Stimulated activated CD8-positive, alpha-beta memory T cell treated with anti-CD3 and anti-CD28 coated beads, Interleukin-7, amount 100 ng/mL, for 48 hours (primary cell): ENCODE measurements at regions not wholly inside any gene's neighbourhood (a gene's known extent, or its start where the extent isn't known, plus 50 kb on each side); places are given as distances from the start of the nearest gene placed in this dataset.
A peak's percentile ranks its signal among the peaks of the same experiment; 100 is the strongest.

Source experiments
- DNase-seq, 2 donors: peaks; one replicate each; pipeline ENCODE4 v3.0.0-alpha.2; 2020; ENCODE audit warnings: low read depth in 1 of 2; ENCODE audit errors: extremely low read depth in 1 of 2

DNA sequence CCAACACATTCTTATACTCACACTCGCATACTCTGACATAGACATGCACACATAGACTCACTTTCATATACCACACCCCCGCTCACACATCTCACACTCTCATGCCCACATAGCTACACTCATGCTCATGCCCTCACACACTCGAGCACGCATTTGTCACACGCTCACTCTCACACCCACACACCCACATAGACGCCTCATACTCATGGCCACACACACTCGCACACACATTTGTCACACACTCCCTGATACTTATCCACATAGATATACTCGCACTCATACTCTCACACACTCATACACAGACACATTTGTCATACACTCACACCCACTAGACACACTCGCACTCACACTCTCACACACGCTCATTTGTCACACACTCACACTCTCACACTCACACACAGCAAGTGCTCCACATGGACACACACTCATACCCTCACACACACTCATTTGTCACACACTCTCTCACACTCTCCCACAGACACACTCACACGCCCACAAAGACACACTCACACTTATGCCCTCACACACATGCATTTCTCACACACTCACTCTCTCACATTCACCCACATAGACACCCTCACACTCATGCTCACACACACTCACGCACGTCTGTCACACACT lies 50.9 kb downstream of the TNP1 start:
- DNase-seq: no peak

DNA sequence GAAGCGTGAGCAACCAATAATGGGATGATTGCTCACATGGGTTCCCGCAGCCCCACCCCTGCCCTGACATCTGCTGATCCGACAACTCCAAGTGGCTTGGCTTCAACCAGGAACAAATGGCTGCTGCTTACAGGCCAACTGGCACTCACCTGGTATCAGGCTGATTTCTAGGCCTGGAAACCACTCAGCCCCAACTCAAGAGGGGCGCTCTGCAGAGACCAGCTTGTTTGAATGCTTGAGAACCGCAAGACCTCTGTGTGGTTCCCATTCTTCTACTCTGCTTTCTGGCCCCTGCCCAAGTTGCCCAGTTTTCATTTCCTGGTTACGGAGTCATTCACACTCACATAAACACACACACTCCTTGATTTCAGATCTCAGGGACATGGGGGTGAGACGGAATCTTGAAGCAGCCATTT lies 52.0 kb downstream of the TNP1 start:
- no peak for DNase-seq

DNA sequence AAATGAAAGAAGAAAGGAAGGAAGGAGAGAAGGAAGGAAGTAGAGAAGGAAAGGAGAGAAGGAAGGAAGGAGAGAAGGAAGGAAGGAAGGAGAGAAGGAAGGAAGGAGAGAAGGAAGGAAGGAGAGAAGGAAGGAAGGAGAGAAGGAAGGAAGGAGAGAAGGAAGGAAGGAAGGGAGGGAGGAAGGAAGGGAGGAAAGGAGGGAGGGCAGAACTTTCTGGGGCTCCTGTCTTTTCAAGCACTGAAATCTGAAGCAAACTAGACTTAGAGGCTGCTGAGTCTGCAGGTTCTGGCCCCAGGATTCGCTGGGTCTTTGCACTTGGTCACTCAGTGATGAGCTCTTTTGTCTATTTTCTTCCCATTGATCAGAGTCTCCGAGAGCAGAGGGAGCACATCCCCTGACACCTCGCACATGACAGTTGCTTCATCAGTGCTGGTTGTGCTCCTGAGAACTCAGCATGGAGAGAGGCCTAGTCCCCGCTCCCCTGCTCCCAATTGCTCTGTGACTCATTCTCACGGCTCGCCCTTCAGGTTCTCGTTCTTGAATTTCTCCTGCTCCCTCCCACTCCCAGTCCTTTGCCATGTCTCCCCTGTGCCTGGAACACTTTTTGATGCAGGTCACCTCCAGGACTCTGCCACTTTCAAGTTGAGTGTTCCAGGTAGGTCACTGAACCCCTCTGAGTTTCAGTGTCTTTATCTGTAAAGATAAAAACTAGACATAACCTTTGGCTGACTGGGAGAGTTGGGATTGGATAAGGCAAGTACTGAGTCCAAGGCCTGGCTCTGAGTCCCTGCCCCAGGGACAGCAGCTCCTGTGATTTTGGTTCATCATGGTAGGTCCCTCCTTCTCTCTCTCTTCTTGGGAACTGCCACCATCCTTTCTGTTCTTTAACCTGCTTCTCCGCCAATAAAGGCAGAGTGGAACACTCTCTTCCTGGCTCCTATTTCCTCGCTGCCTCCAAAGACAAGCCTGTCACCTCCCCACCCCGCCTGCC lies 55.2 kb downstream of the TNP1 start:
- DNase-seq: no peak

DNA sequence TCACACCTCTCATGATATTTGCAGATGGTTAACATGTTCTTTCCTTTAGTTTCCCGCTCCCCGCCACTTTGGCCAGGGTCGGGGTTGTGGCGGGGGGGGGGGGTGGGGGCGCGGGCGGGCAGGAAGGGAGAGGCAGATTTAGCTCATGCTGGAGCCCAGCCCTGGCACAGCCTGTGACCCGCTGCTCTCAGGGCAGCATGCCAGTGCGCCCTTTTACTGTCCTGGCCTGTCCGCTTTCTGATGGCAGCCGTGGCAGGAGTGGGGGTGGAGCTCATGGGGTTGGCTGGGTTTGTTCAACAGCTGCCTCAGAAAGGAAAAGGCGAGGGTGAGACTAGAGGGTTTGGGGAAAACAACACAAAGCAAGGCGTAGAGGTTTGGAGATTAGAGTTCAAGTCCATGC lies 56.1 kb downstream of the TNP1 start:
- DNase-seq: no peak

DNA sequence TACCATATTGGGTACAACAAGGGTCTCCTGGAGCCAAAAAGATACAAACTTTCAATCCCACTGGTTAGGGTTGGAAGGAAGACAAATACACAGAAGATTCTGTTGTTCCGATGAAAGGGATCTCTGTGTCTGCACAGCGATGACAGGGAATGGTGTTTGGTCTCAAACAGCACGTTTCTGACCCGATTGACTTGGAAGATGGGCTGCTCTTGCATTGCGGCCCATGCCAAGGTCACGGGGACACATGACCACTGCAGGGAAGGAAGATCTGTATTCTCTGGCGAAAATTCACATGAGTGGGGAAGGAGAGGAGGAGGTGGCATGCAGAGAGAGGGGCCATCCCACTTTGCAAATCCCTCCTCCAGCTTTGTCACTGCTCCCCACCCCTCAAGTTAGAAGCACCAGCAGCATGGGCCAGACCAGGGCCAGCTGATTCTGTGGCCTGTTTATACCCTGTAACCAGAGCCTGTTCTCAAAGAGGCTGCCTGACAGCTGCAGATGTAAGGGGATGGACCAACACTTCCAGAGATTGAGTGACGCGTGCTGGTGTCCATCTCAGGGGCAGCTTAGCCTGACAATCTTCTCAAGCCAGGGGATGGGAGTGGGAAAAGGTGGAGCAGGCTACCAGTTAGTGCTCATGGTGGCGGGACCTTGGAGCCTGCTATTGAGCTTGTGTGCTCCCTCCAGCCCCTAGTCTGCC lies 57.2 kb downstream of the TNP1 start:
- no peak for DNase-seq

DNA sequence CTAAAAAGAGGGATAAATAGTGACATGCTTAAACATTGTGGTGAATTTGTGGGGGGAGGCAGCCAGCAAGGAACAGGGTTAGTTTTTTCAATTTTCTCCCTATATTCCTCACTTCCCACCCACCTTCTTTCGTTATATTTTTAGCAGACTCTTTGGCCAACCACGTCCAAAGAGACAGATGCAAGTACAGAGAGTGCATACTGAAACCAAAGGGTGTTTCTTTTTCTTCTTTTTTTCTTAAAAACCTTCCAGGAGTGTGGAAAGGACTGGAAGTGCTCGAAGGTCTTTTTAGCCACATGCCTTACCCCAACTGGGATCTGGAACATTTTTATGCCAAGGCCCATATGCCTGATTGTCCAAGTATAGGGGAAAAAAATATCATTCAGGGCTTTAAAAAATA lies 59.0 kb downstream of the TNP1 start:
- no peak for DNase-seq

DNA sequence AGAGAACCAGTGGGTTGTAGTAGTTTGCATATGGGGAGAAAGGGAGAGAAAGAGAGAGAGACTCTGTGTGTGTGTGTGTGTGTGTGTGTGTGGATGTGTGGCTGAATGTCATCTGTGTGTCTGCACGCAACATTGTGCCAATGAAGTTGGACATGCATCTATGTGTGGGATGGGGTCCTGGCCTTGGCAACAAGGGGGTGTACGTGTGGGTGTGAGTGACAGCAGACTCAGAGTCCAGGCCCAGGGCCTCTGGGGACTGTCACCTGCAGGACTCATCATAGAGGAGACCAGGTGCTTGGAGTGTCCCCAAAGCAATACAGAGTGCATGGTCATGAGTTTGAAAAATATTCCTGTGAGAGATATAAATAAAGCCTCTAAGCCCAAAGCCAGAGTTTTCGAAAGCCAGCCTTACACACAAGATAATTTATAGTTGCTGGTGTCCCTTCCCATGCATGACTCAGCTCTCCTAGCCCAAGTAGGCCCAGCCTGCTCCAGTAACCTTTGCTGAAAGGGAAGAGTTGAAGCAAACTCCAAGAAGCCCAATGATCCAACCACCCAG lies 59.9 kb downstream of the TNP1 start:
- no peak for DNase-seq

DNA sequence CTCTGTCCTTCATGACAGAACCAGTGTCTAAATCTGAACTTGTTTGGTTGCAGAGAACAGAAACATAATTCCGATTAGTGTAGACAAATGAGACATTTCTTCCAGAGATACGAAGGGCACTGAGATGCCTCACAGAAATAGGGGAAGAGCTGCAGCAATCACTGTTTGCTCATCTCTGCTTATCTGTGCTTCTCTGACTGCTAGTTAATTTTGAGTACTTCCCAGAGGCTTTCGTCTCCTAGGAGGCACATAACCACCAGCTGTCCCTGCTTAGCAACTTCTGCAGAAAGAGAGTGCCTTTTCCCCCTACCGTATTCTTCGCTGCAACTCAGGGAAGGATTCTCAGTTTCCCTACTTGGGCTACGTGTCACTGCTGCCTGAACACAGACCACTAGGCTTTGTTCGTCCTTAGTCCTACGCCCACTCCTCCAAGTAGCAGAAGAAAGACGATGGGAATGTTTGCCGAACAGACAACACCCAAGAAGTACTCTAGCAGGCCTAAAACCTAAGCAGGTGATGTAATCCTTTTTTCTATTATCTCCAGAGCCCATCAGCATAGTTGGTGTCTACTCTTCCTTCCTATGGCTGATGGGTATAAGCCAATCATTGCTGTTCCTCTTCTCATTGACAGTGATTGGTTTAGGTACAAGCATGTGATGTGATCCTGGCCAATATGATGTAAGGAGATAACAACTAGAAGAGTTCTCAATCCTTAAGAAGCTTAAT lies 63.6 kb downstream of the TNP1 start:
- no peak for DNase-seq

DNA sequence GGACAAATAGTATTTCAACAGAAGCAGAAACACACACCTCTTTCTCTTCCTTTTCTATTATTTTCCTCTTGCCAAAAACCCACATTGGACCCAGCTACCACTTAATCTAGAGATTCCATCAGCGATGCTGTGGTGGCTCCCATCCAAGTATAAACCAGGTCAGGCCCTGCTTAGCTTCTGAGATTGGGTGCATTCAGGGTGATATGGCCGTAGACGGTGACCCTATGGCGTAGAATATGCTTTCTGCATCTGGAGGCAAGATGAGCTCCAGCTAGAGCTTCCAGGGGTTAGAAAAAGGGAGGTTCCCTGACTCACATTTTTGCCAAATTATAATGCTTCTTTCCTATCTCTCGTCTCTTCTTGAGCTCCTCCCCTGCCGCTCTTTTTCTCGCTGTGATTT lies 66.5 kb downstream of the TNP1 start:
- no peak for DNase-seq

DNA sequence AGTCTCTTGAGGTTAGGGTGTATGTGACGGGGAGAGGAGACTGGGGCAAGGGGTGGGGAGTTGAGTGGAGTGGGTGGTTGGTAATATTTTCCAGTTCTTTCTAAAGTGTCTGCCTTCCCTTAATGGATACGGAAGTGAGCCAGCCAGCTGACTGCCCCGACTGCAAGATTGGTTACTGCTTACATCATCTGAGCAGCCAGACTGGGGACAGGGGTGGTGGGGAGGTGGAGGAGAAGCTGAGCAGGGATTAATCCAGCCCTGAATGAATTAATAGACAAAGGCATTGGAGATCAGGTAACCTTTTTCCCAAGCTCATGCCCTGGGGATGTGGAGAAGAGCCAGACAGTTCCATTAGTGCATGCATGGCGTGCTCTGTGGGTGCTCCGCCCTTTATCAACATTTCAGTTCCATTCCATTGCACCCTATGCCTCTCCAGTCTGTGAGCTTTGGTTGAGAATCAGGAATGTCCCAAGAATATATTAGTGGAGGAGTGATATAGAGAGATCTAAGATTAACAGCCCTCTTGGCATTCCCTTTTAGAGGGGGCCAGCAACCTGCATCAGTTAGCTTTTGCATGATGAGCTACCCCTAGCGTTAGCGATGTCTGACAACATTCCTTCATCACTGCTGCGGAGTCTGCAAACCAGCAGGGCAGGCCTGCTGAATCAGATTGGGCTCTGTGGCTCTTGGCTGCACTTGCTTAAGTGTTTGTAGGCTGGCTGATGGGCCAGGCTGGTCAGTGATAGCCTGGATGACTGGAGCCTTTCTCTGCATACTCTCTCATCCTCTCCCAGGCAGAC lies 67.4 kb downstream of the TNP1 start:
- no peak for DNase-seq

DNA sequence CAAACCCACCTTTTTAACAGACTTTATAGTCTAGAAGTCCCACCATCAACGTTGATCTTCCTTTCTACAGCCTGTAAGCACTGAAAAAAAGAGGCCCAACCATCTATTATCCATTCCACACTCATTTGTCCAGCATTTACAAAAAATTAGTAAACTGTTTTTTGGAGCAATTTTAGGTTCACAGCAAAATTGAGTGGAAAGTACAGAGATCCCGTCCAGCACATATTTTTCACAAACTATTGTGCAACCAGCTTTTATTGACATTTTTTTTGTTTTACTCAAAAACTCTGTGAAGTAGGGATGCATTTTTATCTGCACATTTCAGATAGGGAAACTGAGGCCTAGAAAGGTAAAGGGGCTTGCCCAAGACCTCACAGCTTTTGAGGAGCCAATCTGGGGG lies 68.6 kb downstream of the TNP1 start:
- no peak for DNase-seq

DNA sequence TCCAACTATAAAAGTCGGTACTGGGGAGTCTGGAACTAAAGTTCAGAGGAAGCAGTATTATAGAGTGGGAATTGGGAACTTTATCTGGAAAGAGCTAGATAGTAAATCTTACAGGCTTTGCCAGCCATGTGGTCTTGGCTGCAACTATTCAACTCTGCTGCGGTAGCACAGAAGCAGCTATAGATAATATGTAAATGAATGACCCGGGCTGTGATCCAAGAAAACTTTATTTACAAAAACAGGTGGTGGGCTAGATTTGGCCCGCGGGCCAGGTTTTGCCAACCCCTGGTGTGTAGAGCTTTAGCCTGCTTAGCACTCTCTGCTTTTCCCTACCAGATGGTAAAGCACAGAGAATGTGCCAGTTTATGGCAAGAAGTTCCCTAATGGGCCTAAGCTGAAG lies 70.8 kb downstream of the TNP1 start:
- no peak for DNase-seq

DNA sequence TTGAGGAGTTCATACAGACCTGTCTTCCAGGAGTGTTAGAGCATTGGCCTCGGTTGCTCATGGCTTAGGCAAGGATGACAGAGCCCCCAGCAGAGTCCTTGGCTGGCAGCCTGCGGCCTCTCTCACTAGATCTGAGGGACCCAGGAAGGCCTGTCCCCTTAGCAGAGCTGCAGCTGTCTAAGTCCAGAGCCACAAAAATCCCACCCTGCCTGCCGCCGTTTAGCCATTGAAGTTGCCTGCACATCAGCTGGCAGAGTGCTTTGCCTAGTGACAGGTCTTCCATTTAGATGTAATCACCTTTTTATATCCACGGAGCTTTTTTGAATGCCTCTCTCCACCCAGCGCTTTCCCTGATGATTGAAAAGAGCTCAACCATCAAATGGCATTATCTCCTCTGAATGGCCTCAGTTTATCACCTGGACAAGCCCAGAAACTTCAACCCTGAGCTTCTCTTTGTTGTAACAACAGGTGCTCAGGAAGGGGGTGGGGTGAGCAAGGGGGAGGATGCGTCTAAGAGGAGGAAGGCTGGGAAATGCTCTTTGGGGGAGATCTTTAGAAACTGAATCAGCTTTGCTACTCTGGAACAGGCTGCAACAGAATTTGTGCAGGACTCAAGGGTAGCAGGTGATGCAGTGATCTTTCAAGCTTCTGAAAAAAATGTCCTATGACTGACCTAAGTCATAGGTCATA lies 71.9 kb downstream of the TNP1 start:
- no peak for DNase-seq

DNA sequence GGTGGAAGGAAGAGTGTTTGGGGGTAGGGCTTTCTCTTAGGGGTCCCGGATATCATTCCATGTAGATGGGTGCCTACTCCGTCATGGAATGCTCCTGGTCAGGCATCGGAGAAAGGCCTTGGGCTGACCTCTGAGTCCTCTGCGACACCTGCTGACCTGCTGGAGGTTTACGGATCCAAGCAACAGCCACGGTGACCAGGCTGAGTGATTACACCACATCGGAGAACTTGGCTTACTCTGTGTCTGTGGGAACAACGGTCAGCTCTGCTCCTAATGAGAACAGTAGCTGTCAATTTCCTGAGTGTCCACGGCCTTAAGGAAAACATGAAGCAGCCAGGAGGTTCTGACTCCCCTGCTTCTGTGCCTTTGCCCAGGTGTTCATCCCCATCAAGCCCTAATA lies 73.2 kb downstream of the TNP1 start:
- DNase-seq: no peak

DNA sequence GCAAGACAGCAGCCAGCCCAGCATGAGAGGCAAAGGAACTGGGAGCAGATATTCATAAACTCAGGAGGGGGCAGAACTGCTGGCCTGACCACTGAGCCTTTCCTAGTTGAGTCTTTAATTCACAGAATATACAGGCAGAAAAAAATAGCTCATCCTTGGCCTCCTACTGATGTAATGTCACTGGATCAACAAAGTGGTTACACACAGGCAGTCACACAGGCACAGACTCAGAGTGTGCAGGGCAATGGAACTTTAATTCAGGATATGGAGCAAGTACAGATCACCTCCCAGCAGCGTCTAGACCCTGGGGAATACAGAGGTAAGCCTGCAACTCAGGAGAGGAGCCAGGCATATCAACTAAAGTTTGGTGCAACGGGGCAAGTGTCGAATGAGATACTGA lies 75.4 kb downstream of the TNP1 start:
- no peak for DNase-seq

DNA sequence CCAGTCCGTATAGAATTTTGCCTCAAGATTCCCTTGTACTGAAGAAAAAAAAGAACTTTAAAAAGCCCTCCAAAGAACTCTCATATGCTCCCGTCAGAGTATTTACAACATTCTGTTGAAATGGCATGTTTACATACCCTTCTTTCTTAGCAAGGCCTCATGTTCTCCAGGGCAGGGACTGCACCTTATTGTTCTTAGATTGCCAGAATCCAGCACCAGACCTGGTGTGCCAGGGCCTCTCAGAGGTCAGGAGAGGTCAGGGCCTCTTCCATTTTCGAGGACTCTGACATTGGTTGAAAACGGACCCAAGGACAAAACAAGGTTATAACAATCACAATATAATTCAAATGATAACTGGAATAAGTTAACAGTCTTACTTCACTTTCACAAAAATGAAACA lies 78.2 kb downstream of the TNP1 start:
- DNase-seq: no peak

DNA sequence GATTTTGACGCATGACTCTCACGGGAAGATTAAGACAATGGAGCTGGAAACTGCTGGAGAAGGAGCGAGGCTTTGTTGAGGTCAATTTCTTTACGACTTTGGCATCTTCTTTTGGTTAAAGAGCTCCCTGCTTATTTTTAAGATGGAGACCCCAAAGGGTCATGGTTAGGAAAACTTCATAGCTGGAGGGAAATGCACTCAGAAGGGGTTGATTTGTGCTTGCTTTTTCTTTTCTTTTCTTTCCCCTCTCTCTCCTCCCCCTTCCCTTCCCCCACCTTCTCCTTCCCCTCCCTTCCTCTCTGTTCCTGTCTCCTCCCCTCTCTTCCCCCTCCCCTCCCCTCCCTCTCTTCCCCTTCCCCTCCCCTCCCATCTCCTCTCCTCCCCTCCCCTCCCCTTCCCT lies 79.0 kb downstream of the TNP1 start:
- DNase-seq: no peak

DNA sequence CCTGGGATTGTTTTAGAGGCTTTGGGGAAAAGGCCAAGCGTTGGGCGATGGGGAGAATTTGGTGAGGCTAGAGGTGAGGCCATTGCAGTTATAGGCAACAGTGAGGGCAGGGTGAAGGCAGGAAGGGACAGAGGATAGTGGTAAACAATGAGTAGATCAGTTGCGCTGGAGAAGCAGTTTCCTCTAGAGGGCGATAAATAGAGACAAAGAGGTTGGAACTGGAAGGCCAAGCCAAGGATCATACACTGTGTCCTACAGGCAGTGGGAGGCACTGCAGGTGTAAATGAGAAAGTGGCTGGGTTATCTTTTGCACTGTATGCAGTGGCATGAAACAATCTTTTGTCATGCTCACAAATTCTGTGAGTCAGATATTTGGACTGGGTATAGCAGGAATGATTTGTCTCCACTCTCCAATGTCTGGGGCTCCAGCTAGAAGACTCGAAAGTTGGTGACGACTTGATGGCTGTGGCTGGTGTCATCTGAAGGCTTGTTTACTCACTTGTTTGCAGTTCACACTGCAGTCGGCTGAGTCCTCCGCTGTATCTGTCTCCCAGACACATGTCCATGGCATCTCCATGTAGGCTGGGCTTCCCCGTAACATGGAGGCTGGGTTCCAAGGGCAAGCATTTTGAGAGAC lies 82.1 kb downstream of the TNP1 start:
- DNase-seq: peak in 1 of 2 donors; percentile 12
